ENCODE measurements at regions not wholly inside any gene's neighbourhood (a gene's known extent, or its start where the extent isn't known, plus 50 kb on each side); places are given as distances from the start of the nearest gene placed in this dataset.
"Not testable (repeated sequence)": the region's sequence is repeated elsewhere in the genome, so short reads cannot be mapped to it uniquely, and the experiment has no call there.

- Mint-ChIP-seq H3K4me3 (no peak overlapping the region), H3K9me3 (peaks cover 0 to 3% (median 0%) of the 10 kb centered on the region in 11 donors), H3K27me3 (no peaks in the 10 kb centered on the region), H3K27ac (no peak overlapping the region), H3K4me1 (no peaks in the 10 kb centered on the region), H3K36me3 (no peaks in the 10 kb centered on the region)
- no peaks in the 10 kb centered on the region for H3K4me1 ChIP-seq (ENCODE audit: control insufficient read depth in 2 of 2, insufficient read depth in 2 of 2, low read length in 2 of 2)
- no peak for ATAC-seq
- no peaks in the 10 kb centered on the region for H3K36me3 ChIP-seq (ENCODE audit: control insufficient read depth in 2 of 3, insufficient read depth in 3 of 3, low read length in 3 of 3)
- no peak for DNase-seq
- H3K27ac ChIP-seq (ENCODE audit: low read depth, low read length), result no peak overlapping the region
- POLR2A ChIA-PET, result no interaction called here
- intact Hi-C loops (cut with micrococcal nuclease), result no loop called here
- CTCF ChIA-PET, result no interaction called here
- H3K4me3 ChIP-seq (ENCODE audit: low read length), result no peak overlapping the region
- H3K27me3 ChIP-seq (ENCODE audit: control insufficient read depth in 2 of 2, insufficient read depth in 2 of 2, low read length in 2 of 2), result no peaks in the 10 kb centered on the region
- H3K9me3 ChIP-seq (ENCODE audit: control insufficient read depth in 2 of 3, low read length in 3 of 3), result no peaks in the 10 kb centered on the region
Measured at GRCh38 chrX:3522101-3522650, 175.7 kb upstream of the MXRA5 start.

GRCh38 chrX:3521396-3521795 is 174.9 kb upstream of the MXRA5 start:
- intact Hi-C loops (cut with micrococcal nuclease), result no loop called here
- Mint-ChIP-seq H3K27me3 (no peaks in the 10 kb centered on the region), H3K9me3 (peaks cover 0 to 2% (median 0%) of the 10 kb centered on the region in 11 donors), H3K27ac (no peak overlapping the region), H3K4me3 (no peak overlapping the region), H3K36me3 (no peaks in the 10 kb centered on the region), H3K4me1 (no peaks in the 10 kb centered on the region)
- DNase-seq (no peak), ATAC-seq (no peak)
- no peaks in the 10 kb centered on the region for H3K27me3 ChIP-seq (ENCODE audit: control insufficient read depth in 2 of 2, insufficient read depth in 2 of 2, low read length in 2 of 2)
- H3K27ac ChIP-seq (ENCODE audit: low read depth, low read length), result no peak overlapping the region
- H3K36me3 ChIP-seq (ENCODE audit: control insufficient read depth in 2 of 3, insufficient read depth in 3 of 3, low read length in 3 of 3), result no peaks in the 10 kb centered on the region
- H3K4me3 ChIP-seq (ENCODE audit: low read length), result no peak overlapping the region
- POLR2A ChIA-PET, result no interaction called here
- H3K4me1 ChIP-seq (ENCODE audit: control insufficient read depth in 2 of 2, insufficient read depth in 2 of 2, low read length in 2 of 2), result no peaks in the 10 kb centered on the region
- no peaks in the 10 kb centered on the region for H3K9me3 ChIP-seq (ENCODE audit: control insufficient read depth in 2 of 3, low read length in 3 of 3)
- CTCF ChIA-PET, result no interaction called here

GRCh38 chrX:3520982-3521381 is 174.5 kb upstream of the MXRA5 start:
- Histone ChIP-seq H3K27me3 (ENCODE audit: control insufficient read depth in 2 of 2, insufficient read depth in 2 of 2, low read length in 2 of 2) (no peaks in the 10 kb centered on the region), H3K4me3 (ENCODE audit: low read length) (no peak overlapping the region), H3K9me3 (ENCODE audit: control insufficient read depth in 2 of 3, low read length in 3 of 3) (no peaks in the 10 kb centered on the region), H3K36me3 (ENCODE audit: control insufficient read depth in 2 of 3, insufficient read depth in 3 of 3, low read length in 3 of 3) (no peaks in the 10 kb centered on the region), H3K4me1 (ENCODE audit: control insufficient read depth in 2 of 2, insufficient read depth in 2 of 2, low read length in 2 of 2) (no peaks in the 10 kb centered on the region), H3K27ac (ENCODE audit: low read depth, low read length) (no peak overlapping the region)
- ChIA-PET POLR2A (no interaction called here), CTCF (no interaction called here)
- Mint-ChIP-seq H3K4me3 (no peak overlapping the region), H3K4me1 (no peaks in the 10 kb centered on the region), H3K36me3 (no peaks in the 10 kb centered on the region), H3K27me3 (no peaks in the 10 kb centered on the region), H3K27ac (no peak overlapping the region), H3K9me3 (peaks cover 0 to 2% (median 0%) of the 10 kb centered on the region in 11 donors)
- no peak for ATAC-seq
- no peak for DNase-seq
- intact Hi-C loops (cut with micrococcal nuclease), result no loop called here

- H3K4me1 Mint-ChIP-seq, result no peaks in the 10 kb centered on the region
- no peaks in the 10 kb centered on the region for H3K36me3 Mint-ChIP-seq
- no peak overlapping the region for H3K4me3 Mint-ChIP-seq
- ChIA-PET POLR2A (no interaction called here), CTCF (no interaction called here)
- intact Hi-C loops (cut with micrococcal nuclease), result no loop called here
- Histone ChIP-seq H3K9me3 (ENCODE audit: control insufficient read depth in 2 of 3, low read length in 3 of 3) (no peaks in the 10 kb centered on the region), H3K4me3 (ENCODE audit: low read length) (no peak overlapping the region), H3K36me3 (ENCODE audit: control insufficient read depth in 2 of 3, insufficient read depth in 3 of 3, low read length in 3 of 3) (no peaks in the 10 kb centered on the region), H3K4me1 (ENCODE audit: control insufficient read depth in 2 of 2, insufficient read depth in 2 of 2, low read length in 2 of 2) (no peaks in the 10 kb centered on the region), H3K27ac (ENCODE audit: low read depth, low read length) (no peak overlapping the region), H3K27me3 (ENCODE audit: control insufficient read depth in 2 of 2, insufficient read depth in 2 of 2, low read length in 2 of 2) (no peaks in the 10 kb centered on the region)
- peaks cover 0 to 4% (median 0%) of the 10 kb centered on the region in 11 donors for H3K9me3 Mint-ChIP-seq
- no peak overlapping the region for H3K27ac Mint-ChIP-seq
- ATAC-seq (no peak), DNase-seq (no peak)
- no peaks in the 10 kb centered on the region for H3K27me3 Mint-ChIP-seq
Measured at GRCh38 chrX:3520458-3520857, 174.0 kb upstream of the MXRA5 start.

GRCh38 chrX:3519384-3519783 is 172.9 kb upstream of the MXRA5 start:
- H3K27ac ChIP-seq (ENCODE audit: low read depth, low read length); H3K4me3 Mint-ChIP-seq; H3K36me3 Mint-ChIP-seq; H3K4me1 ChIP-seq (ENCODE audit: control insufficient read depth in 2 of 2, insufficient read depth in 2 of 2, low read length in 2 of 2); POLR2A ChIA-PET; ATAC-seq; H3K4me1 Mint-ChIP-seq; H3K27me3 Mint-ChIP-seq; H3K4me3 ChIP-seq (ENCODE audit: low read length); intact Hi-C loops (cut with micrococcal nuclease); DNase-seq; H3K9me3 ChIP-seq (ENCODE audit: control insufficient read depth in 2 of 3, low read length in 3 of 3); H3K9me3 Mint-ChIP-seq; H3K27ac Mint-ChIP-seq; H3K27me3 ChIP-seq (ENCODE audit: control insufficient read depth in 2 of 2, insufficient read depth in 2 of 2, low read length in 2 of 2); CTCF ChIA-PET; H3K36me3 ChIP-seq (ENCODE audit: control insufficient read depth in 2 of 3, insufficient read depth in 3 of 3, low read length in 3 of 3): not testable (repeated sequence)

- peaks cover 0 to 4% (median 0%) of the 10 kb centered on the region in 11 donors for H3K9me3 Mint-ChIP-seq
- H3K27me3 ChIP-seq (ENCODE audit: control insufficient read depth in 2 of 2, insufficient read depth in 2 of 2, low read length in 2 of 2), result no peaks in the 10 kb centered on the region
- no peaks in the 10 kb centered on the region for H3K4me1 Mint-ChIP-seq
- ChIA-PET POLR2A (no interaction called here), CTCF (no interaction called here)
- no peaks in the 10 kb centered on the region for H3K9me3 ChIP-seq (ENCODE audit: control insufficient read depth in 2 of 3, low read length in 3 of 3)
- ATAC-seq, result no peak
- no peak overlapping the region for H3K27ac Mint-ChIP-seq
- H3K27me3 Mint-ChIP-seq, result no peaks in the 10 kb centered on the region
- DNase-seq, result no peak
- H3K36me3 ChIP-seq (ENCODE audit: control insufficient read depth in 2 of 3, insufficient read depth in 3 of 3, low read length in 3 of 3), result no peaks in the 10 kb centered on the region
- no peaks in the 10 kb centered on the region for H3K36me3 Mint-ChIP-seq
- intact Hi-C loops (cut with micrococcal nuclease), result no loop called here
- H3K4me3 Mint-ChIP-seq, result no peak overlapping the region
- no peaks in the 10 kb centered on the region for H3K4me1 ChIP-seq (ENCODE audit: control insufficient read depth in 2 of 2, insufficient read depth in 2 of 2, low read length in 2 of 2)
- H3K27ac ChIP-seq (ENCODE audit: low read depth, low read length), result no peak overlapping the region
- no peak overlapping the region for H3K4me3 ChIP-seq (ENCODE audit: low read length)
Measured at GRCh38 chrX:3518870-3519269, 172.4 kb upstream of the MXRA5 start.

- no peak overlapping the region for H3K4me3 ChIP-seq (ENCODE audit: low read length)
- intact Hi-C loops (cut with micrococcal nuclease), result no loop called here
- H3K27ac ChIP-seq (ENCODE audit: low read depth, low read length), result no peak overlapping the region
- Mint-ChIP-seq H3K4me3 (no peak overlapping the region), H3K27me3 (no peaks in the 10 kb centered on the region), H3K36me3 (no peaks in the 10 kb centered on the region), H3K9me3 (peaks cover 0 to 7% (median 0%) of the 10 kb centered on the region in 11 donors), H3K27ac (no peak overlapping the region), H3K4me1 (no peaks in the 10 kb centered on the region)
- no peaks in the 10 kb centered on the region for H3K36me3 ChIP-seq (ENCODE audit: control insufficient read depth in 2 of 3, insufficient read depth in 3 of 3, low read length in 3 of 3)
- ChIA-PET POLR2A (no interaction called here), CTCF (no interaction called here)
- H3K27me3 ChIP-seq (ENCODE audit: control insufficient read depth in 2 of 2, insufficient read depth in 2 of 2, low read length in 2 of 2), result no peaks in the 10 kb centered on the region
- H3K9me3 ChIP-seq (ENCODE audit: control insufficient read depth in 2 of 3, low read length in 3 of 3), result no peaks in the 10 kb centered on the region
- DNase-seq (no peak), ATAC-seq (no peak)
- no peaks in the 10 kb centered on the region for H3K4me1 ChIP-seq (ENCODE audit: control insufficient read depth in 2 of 2, insufficient read depth in 2 of 2, low read length in 2 of 2)
Measured at GRCh38 chrX:3516051-3516541, 169.6 kb upstream of the MXRA5 start.
